ENCODE measurements at regions not wholly inside any gene's neighbourhood (a gene's known extent, or its start where the extent isn't known, plus 50 kb on each side); places are given as distances from the start of the nearest gene placed in this dataset.
A peak's percentile ranks its signal among the peaks of the same experiment; 100 is the strongest.
"Not testable (repeated sequence)": the region's sequence is repeated elsewhere in the genome, so short reads cannot be mapped to it uniquely, and the experiment has no call there.

DNA sequence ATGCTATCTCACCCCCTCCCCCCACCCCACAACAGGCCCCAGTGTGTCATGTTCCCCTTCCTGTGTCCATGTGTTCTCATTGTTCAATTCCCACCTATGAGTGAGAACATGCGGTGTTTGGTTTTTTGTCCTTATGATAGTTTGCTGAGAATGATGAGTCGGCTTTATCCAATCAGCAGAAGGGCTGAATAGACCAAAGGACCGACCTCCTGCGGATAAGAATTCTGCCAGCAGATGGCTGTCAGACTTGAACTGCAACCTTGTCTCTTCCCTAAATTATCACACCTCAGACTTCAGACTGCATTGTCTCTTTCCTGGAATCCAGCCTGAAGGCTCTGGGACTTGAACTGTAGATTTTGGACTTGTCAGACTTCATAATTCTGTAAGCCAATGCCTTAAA lies 853.4 kb downstream of the TRAM1L1 start:
- not testable (repeated sequence) for H4K20me1 ChIP-seq (replicated peaks; ENCODE audit: insufficient read depth); H3K27me3 Mint-ChIP-seq (ENCODE audit: insufficient read depth, low read depth, poor library complexity); H3K27me3 ChIP-seq (ENCODE audit: insufficient read depth); H3K4me1 ChIP-seq (ENCODE audit: insufficient read depth); H3K27ac ChIP-seq (ENCODE audit: low read depth); H3K79me2 ChIP-seq (replicated peaks; ENCODE audit: insufficient read depth); H3K4me1 Mint-ChIP-seq; H3K36me3 ChIP-seq (ENCODE audit: insufficient read depth); H3K4me3 Mint-ChIP-seq; H3K4me2 ChIP-seq; H3F3A ChIP-seq (replicated peaks; ENCODE audit: low read depth); H3K4me3 ChIP-seq; H3K36me3 Mint-ChIP-seq (ENCODE audit: low read depth); H3K9me2 ChIP-seq (ENCODE audit: insufficient read depth); H2AFZ ChIP-seq; H3K9me3 Mint-ChIP-seq
- ATAC-seq (peak; percentile 46), DNase-seq (ENCODE audit: low spot score) (peak; percentile 62)
- peak overlapping the region; percentile 87; the same call in 1 of the 2 replicates for H3K27ac Mint-ChIP-seq
- TF ChIP-seq CTCF (conservative IDR thresholded peaks at IDR 0.05; ENCODE audit: low read depth in 2 of 2): peak; percentile 28 to 33; a peak in 3 of 4 replicates

GRCh38 chr4:116229420-116229819 lies 856.0 kb downstream of the TRAM1L1 start:
- Mint-ChIP-seq H3K9me3 (no peaks in the 10 kb centered on the region), H3K27ac (no peak overlapping the region), H3K27me3 (ENCODE audit: insufficient read depth, low read depth, poor library complexity) (peaks cover 2% of the 10 kb centered on the region), H3K4me3 (no peak overlapping the region), H3K4me1 (peaks cover 3% of the 10 kb centered on the region; the same call in 1 of the 3 replicates), H3K36me3 (ENCODE audit: low read depth) (no peaks in the 10 kb centered on the region)
- Histone ChIP-seq H3K4me1 (ENCODE audit: insufficient read depth) (no peaks in the 10 kb centered on the region), H3K36me3 (ENCODE audit: insufficient read depth) (no peaks in the 10 kb centered on the region), H3K4me3 (no peak overlapping the region), H3K27ac (ENCODE audit: low read depth) (no peak overlapping the region), H4K20me1 (replicated peaks; ENCODE audit: insufficient read depth) (no peaks in the 10 kb centered on the region), H3K79me2 (replicated peaks; ENCODE audit: insufficient read depth) (no peaks in the 10 kb centered on the region), H3F3A (replicated peaks; ENCODE audit: low read depth) (no peaks in the 10 kb centered on the region), H3K4me2 (no peak overlapping the region), H2AFZ (no peak overlapping the region), H3K27me3 (ENCODE audit: insufficient read depth) (no peaks in the 10 kb centered on the region), H3K9me2 (ENCODE audit: insufficient read depth) (no peaks in the 10 kb centered on the region)
- no peak for DNase-seq (ENCODE audit: low spot score)
- no peak for ATAC-seq
- TF ChIP-seq, protein P1, sequence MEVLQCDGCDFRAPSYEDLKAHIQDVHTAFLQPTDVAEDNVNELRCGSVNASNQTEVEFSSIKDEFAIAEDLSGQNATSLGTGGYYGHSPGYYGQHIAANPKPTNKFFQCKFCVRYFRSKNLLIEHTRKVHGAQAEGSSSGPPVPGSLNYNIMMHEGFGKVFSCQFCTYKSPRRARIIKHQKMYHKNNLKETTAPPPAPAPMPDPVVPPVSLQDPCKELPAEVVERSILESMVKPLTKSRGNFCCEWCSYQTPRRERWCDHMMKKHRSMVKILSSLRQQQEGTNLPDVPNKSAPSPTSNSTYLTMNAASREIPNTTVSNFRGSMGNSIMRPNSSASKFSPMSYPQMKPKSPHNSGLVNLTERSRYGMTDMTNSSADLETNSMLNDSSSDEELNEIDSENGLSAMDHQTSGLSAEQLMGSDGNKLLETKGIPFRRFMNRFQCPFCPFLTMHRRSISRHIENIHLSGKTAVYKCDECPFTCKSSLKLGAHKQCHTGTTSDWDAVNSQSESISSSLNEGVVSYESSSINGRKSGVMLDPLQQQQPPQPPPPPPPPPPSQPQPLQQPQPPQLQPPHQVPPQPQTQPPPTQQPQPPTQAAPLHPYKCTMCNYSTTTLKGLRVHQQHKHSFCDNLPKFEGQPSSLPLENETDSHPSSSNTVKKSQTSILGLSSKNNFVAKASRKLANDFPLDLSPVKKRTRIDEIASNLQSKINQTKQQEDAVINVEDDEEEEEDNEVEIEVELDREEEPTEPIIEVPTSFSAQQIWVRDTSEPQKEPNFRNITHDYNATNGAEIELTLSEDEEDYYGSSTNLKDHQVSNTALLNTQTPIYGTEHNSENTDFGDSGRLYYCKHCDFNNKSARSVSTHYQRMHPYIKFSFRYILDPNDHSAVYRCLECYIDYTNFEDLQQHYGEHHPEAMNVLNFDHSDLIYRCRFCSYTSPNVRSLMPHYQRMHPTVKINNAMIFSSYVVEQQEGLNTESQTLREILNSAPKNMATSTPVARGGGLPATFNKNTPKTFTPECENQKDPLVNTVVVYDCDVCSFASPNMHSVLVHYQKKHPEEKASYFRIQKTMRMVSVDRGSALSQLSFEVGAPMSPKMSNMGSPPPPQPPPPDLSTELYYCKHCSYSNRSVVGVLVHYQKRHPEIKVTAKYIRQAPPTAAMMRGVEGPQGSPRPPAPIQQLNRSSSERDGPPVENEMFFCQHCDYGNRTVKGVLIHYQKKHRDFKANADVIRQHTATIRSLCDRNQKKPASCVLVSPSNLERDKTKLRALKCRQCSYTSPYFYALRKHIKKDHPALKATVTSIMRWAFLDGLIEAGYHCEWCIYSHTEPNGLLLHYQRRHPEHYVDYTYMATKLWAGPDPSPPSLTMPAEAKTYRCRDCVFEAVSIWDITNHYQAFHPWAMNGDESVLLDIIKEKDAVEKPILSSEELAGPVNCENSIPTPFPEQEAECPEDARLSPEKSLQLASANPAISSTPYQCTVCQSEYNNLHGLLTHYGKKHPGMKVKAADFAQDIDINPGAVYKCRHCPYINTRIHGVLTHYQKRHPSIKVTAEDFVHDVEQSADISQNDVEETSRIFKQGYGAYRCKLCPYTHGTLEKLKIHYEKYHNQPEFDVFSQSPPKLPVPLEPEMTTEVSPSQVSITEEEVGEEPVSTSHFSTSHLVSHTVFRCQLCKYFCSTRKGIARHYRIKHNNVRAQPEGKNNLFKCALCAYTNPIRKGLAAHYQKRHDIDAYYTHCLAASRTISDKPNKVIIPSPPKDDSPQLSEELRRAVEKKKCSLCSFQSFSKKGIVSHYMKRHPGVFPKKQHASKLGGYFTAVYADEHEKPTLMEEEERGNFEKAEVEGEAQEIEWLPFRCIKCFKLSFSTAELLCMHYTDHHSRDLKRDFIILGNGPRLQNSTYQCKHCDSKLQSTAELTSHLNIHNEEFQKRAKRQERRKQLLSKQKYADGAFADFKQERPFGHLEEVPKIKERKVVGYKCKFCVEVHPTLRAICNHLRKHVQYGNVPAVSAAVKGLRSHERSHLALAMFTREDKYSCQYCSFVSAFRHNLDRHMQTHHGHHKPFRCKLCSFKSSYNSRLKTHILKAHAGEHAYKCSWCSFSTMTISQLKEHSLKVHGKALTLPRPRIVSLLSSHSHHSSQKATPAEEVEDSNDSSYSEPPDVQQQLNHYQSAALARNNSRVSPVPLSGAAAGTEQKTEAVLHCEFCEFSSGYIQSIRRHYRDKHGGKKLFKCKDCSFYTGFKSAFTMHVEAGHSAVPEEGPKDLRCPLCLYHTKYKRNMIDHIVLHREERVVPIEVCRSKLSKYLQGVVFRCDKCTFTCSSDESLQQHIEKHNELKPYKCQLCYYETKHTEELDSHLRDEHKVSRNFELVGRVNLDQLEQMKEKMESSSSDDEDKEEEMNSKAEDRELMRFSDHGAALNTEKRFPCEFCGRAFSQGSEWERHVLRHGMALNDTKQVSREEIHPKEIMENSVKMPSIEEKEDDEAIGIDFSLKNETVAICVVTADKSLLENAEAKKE (CRISPR knock-in tag; IDR thresholded peaks at IDR 0.05): no peak
- TF ChIP-seq POLR2AphosphoS5 (IDR thresholded peaks at IDR 0.05; ENCODE audit: low read depth) (no peak), EZH2phosphoT487 (IDR thresholded peaks at IDR 0.05; ENCODE audit: unreplicated experiment) (no peak), NANOG (IDR thresholded peaks at IDR 0.05; ENCODE audit: borderline replicate concordance) (no peak), ZNF114 (CRISPR knock-in tag; IDR thresholded peaks at IDR 0.05) (no peak), EZH2 (IDR thresholded peaks at IDR 0.05; ENCODE audit: low read depth, unreplicated experiment) (no peak), STAT1 (IDR thresholded peaks at IDR 0.05; ENCODE audit: unreplicated experiment) (no peak), ETS1 (IDR thresholded peaks at IDR 0.05) (no peak), JUNB (IDR thresholded peaks at IDR 0.05; ENCODE audit: unreplicated experiment) (no peak)
- TF ChIP-seq, protein P2, sequence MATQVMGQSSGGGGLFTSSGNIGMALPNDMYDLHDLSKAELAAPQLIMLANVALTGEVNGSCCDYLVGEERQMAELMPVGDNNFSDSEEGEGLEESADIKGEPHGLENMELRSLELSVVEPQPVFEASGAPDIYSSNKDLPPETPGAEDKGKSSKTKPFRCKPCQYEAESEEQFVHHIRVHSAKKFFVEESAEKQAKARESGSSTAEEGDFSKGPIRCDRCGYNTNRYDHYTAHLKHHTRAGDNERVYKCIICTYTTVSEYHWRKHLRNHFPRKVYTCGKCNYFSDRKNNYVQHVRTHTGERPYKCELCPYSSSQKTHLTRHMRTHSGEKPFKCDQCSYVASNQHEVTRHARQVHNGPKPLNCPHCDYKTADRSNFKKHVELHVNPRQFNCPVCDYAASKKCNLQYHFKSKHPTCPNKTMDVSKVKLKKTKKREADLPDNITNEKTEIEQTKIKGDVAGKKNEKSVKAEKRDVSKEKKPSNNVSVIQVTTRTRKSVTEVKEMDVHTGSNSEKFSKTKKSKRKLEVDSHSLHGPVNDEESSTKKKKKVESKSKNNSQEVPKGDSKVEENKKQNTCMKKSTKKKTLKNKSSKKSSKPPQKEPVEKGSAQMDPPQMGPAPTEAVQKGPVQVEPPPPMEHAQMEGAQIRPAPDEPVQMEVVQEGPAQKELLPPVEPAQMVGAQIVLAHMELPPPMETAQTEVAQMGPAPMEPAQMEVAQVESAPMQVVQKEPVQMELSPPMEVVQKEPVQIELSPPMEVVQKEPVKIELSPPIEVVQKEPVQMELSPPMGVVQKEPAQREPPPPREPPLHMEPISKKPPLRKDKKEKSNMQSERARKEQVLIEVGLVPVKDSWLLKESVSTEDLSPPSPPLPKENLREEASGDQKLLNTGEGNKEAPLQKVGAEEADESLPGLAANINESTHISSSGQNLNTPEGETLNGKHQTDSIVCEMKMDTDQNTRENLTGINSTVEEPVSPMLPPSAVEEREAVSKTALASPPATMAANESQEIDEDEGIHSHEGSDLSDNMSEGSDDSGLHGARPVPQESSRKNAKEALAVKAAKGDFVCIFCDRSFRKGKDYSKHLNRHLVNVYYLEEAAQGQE (IDR thresholded peaks at IDR 0.05; ENCODE audit: unreplicated experiment): no peak

Data from GM23338 (cell line).